HG03575 (cell line): ENCODE measurements at regions not wholly inside any gene's neighbourhood (a gene's known extent, or its start where the extent isn't known, plus 50 kb on each side); places are given as distances from the start of the nearest gene placed in this dataset.

Experiments used
- ATAC-seq: cut with Tn5 transposase; IDR thresholded peaks from one replicate; pipeline ENCODE4 v1.9.1; 2021; ENCODE audit not compliant: unreplicated experiment, insufficient number of reproducible peaks, low FRiP score; ENCODE audit errors: extremely low read depth

DNA sequence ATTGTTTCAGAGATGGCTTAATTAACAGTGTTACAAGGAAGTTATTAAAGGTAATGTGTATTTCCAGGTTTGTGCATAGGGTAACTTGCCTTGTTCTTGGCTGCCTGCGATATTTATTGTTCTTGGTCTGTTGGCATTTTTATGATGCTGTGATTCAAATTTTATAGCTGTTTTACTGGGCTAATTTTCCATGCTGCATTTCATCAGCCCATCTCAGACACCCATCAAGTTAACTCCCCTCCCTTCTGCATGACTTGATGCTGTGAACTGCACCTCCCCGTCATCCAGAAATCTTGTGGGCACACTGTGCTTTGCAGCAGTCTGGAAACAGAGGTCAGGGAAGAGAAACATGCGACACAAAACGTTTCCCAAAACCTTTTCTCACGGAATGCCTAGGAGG lies 1049.2 kb downstream of the AACS start:
- no peak for ATAC-seq

- no peak for ATAC-seq
Measured at GRCh38 chr12:126117502-126117901, 1052.3 kb downstream of the AACS start.

DNA sequence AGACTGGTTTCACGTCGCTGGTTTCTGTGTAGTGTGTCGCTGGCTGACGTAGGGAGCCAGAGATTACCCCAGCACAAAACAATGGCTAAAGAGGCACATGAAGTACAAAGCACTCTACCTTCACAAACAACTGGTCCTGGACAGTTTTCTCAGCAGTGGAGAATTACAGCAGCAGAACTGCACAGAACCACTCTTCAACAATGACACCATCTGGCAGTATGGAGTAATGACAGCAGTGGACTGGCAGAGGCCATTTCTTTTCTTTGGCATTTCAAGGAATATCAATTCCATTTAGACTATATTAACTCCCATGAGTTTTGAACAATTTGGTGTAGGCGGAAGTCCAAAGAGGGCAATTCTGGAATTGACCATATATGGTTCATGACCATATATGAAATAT lies 1074.1 kb downstream of the AACS start:
- no peak for ATAC-seq

GRCh38 chr12:126144603-126145002 lies 1079.4 kb downstream of the AACS start:
- ATAC-seq, result no peak

DNA sequence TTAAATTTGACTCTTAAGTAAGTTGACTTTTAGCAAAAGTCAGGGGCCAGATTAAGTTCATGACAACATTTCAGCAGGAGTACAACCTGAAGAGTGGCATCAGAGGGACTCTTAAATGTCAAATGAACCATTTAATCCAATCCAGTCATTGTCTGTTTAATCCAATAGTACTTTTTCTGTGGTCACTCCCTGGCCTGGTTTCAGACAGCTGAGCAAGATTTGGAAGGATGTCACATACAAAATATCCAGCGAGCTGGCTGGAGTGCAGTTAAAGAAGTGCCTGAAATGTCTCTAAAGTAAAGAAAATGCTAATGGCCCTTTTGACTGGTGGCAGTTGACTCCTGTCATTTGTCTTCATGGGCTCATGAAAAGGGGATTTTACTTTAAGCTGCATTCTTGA lies 1082.1 kb downstream of the AACS start:
- ATAC-seq, result no peak

DNA sequence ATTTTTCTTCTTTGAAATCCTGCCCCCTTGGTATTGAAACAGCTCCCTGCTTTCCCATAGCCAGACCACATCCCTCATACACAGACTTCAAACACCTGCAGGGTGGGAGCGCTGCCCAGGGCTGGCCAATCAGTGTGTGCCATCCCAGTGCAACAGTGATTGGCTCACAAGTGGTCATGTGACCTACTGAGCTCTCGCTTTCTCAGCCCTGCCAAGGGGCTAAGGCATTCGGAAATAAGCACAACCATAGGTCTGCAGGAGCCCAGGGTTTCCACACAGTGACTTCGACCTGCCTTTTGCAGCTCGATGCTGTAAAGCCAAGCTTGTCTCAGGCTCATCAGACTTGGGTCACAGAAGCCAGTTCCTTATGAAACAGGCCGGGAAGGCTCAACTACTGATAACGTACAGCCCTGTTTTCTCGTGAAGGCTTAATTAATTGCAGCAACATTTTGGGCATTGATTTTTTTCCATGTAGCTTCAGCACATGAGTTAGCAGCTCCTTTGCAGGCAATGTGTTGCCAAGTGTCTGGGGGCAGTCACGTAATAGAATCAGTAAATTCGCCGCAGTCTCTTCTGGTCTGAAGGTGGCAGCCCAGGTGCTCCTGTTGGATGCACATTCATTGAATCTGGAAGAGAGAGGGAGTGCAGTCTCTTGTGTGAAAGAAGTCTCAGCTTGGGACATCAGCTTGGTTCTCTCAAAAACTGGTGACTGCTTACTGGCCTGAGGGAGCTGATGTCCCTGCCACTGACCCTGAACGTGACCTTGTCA lies 1091.8 kb downstream of the AACS start:
- ATAC-seq, result no peak

DNA sequence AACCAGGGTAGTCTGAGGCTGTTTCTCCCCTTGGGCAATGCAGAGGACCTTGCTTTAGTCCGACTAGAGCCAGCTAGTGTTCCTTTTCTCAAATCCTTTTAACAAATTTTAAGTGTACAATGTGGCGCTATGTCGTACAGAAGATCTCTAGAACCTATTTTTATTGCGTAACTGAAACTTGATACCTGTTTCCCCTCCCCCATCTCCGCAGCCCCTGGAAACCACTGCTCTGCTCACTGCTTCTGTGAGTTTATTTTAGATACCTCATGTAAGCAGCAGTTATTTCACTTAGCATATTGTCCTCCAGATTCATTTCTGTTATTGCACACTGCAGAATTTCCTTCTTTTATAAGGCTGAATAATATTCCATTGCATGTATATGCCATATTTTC lies 1092.3 kb downstream of the AACS start:
- no peak for ATAC-seq

GRCh38 chr12:126159139-126159538 lies 1093.9 kb downstream of the AACS start:
- ATAC-seq, result no peak

DNA sequence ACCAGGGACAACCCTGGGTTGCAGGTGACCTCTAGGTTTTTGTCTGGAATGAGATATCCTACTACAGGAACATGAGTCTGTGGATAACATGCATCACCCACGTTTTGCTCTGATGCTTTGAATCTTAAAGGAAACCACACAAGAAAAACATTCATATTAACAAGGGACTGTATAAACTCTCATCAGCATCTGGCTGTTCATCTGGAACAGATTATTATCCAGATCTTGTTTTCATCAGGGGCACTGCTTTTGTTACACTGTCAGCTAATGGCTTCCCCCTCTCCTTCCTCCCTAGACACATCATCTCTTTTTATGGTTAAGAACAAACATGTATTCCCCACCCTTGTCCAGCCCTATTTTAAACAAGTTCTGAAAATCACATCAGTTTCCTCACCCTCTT lies 1095.7 kb downstream of the AACS start:
- ATAC-seq, result no peak

DNA sequence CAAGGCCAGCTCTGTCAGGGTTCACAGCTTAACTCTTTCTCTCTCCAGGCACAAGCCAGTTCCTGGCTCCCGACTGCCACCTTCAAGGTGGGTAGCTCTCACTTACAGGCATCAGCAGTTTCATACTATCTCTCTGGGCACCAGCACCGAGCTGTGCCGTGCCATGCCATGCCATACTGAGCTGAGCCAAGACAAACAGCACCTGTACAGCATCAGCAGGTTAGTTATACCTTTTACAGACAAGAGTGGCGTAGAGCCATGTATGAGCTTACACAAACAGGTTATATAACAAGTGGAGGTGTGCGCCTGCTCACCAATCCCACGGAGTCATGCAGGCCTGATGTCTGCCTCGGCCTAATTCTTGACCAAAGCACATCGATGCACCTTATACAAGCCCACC lies 1098.7 kb downstream of the AACS start:
- no peak for ATAC-seq

DNA sequence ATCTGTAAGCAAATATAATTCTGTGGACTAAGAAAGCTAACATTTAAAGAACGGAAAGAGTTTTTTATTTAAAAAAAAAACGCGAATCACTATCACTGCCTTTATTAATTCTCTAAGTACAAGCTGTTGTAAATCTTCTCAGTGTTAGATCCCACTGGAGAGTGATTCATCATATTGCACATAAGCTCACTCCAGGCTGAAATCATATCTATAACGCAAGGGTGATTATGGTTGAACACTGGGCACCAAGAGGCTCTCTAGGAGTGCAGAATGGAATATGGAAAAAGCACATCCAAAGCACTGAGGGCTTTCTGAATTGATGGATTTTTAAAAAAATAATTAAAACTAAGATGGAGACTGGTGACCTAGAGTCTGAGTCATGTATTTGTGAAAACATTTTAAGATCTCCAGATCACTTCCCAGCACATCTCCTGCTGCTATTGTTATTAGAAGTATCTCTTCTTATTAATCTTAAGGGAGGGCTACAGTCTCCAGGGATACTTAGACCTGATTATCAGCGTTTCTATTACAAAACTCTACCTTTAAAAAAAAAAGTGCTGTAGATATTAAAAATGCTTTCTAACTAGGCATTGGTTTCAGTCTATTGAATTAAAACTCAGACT lies 1106.8 kb downstream of the AACS start:
- no peak for ATAC-seq

- no peak for ATAC-seq
Measured at GRCh38 chr12:126182619-126183236, 1117.5 kb downstream of the AACS start.

DNA sequence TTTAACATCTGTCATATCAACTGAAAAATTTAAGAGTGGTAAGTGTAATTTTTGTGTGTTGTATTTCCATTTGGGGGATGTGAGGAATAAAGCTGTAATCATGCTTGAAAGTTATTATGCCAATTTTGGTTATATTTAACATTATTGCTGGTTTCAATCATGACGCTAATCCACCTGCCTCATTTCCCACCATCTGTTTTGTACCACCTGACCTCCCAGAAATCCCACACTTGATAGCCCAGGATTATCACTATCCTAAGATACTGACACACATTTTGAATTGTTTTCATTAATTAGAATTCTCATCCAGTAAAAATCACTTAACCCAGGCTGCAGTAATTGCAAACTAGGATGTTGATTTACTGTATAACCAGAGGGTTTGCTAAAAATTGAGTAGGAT lies 1119.8 kb downstream of the AACS start:
- no peak for ATAC-seq

DNA sequence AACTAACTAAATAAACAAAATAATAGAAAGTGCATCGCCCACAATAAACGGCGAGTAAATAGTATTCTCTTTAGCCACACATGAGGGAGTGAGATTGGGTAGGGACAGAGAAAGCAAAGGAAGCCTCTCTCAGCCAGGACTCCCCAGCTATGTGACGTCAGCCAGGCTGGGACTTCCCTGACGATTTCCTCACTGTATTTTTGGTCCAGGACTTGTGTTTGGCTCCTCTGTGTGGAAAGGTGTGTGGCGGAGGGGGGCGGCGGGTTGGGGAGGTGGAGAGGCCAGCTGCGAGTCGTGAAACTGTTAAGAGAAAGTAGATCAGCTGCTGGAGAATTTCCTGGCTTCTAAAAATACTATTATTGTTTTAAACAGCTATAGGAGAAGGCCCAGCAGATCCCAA lies 1124.6 kb downstream of the AACS start:
- no peak for ATAC-seq

GRCh38 chr12:126191031-126191891 lies 1126.0 kb downstream of the AACS start:
- no peak for ATAC-seq

- no peak for ATAC-seq
Measured at GRCh38 chr12:126191949-126192348, 1126.7 kb downstream of the AACS start.

GRCh38 chr12:126193190-126193589 lies 1128.0 kb downstream of the AACS start:
- no peak for ATAC-seq

GRCh38 chr12:126196263-126196662 lies 1131.0 kb downstream of the AACS start:
- ATAC-seq, result no peak

- ATAC-seq, result no peak
Measured at GRCh38 chr12:126198516-126198915, 1133.3 kb downstream of the AACS start.
